H1 (cell line): ENCODE measurements at regions not wholly inside any gene's neighbourhood (a gene's known extent, or its start where the extent isn't known, plus 50 kb on each side); places are given as distances from the start of the nearest gene placed in this dataset.

Experiments used
- CTCF ChIA-PET: fragments of 300-600 bp; sonication (Branson Sonifier 250); formaldehyde crosslinking; loops from one replicate; lab custom pipeline; 2021; ENCODE audit not compliant: partially characterized antibody; lab: Charles Lee
- POLR2A ChIA-PET: fragments of 300-600 bp; sonication (Branson Sonifier 250); formaldehyde crosslinking; loops from one replicate; lab custom pipeline; 2021; ENCODE audit warnings: inconsistent platforms; ENCODE audit not compliant: partially characterized antibody; lab: Charles Lee
- DNase-seq, 2 experiments: peaks; one replicate each; pipeline versions ENCODE4 v3.0.0 to v3.0.0-alpha.2; 2010 to 2022; ENCODE audit warnings: low spot score in 2 of 2, low read depth in 1 of 2, mixed read lengths in 1 of 2
- FAIRE-seq: peaks from 2 replicates; lab custom pipeline; 2011; peaks lifted over from hg19 to GRCh38; lab: Jason Lieb, UNC
- H2AFZ ChIP-seq: 2 replicates; pipeline ENCODE4 v1.8.1; 2012; ENCODE audit warnings: low read length, inconsistent platforms
- H2AK5ac ChIP-seq: 2 replicates; pipeline ENCODE4 v1.6.1; 2013; ENCODE audit warnings: low read depth, low read length
- H2BK120ac ChIP-seq: replicated peaks from 2 replicates; pipeline ENCODE3; 2013; ENCODE audit warnings: low read depth, low read length, inconsistent platforms
- H2BK12ac ChIP-seq: 2 replicates; pipeline ENCODE4 v1.6.1; 2013; ENCODE audit warnings: low read depth, low read length
- H2BK15ac ChIP-seq: 2 replicates; pipeline ENCODE4 v1.6.1; 2013; ENCODE audit warnings: low read length
- H2BK20ac ChIP-seq: 2 replicates; pipeline ENCODE4 v1.6.1; 2013; ENCODE audit warnings: low read length
- H2BK5ac ChIP-seq: 2 replicates; pipeline ENCODE4 v1.6.1; 2013; ENCODE audit warnings: low read depth, low read length
- H3K14ac ChIP-seq: 2 replicates; pipeline ENCODE4 v1.6.1; 2013; ENCODE audit warnings: inconsistent platforms; ENCODE audit not compliant: insufficient read length
- H3K18ac ChIP-seq: 2 replicates; pipeline ENCODE4 v1.6.1; 2013; ENCODE audit warnings: low read length; ENCODE audit errors: extremely low read depth
- H3K23ac ChIP-seq: 2 replicates; pipeline ENCODE4 v1.6.1; 2013; ENCODE audit warnings: inconsistent platforms; ENCODE audit not compliant: insufficient read length
- H3K23me2 ChIP-seq: 2 replicates; pipeline ENCODE4 v1.6.1; 2013; ENCODE audit warnings: low read depth, low read length
- H3K27ac ChIP-seq: 2 replicates; pipeline ENCODE4 v1.6.1; 2011; ENCODE audit warnings: low read depth, low read length, inconsistent platforms
- H3K27me3 ChIP-seq, 4 experiments: replicated peaks in 1 of 4; 1 replicate in 1 of 4; 2 replicates in 3 of 4; pipeline versions ENCODE4 v1.6.1 to v1.8.1; 2011 to 2013; ENCODE audit warnings: low read length in 3 of 4, mild to moderate bottlenecking in 3 of 4, inconsistent platforms in 2 of 4, mixed read lengths in 2 of 4, moderate library complexity in 1 of 4; ENCODE audit not compliant: control insufficient read depth in 3 of 4, insufficient read depth in 3 of 4; ENCODE audit errors: extremely low read depth in 1 of 4
- H3K36me3 ChIP-seq, 4 experiments: 2 replicates each; pipeline versions ENCODE4 v1.6.1 to v1.8.1; 2011 to 2013; ENCODE audit warnings: mild to moderate bottlenecking in 4 of 4, low read length in 3 of 4, moderate library complexity in 2 of 4, control low read depth in 1 of 4, inconsistent platforms in 1 of 4; ENCODE audit not compliant: insufficient read depth in 4 of 4, control insufficient read depth in 2 of 4
- H3K4ac ChIP-seq: replicated peaks from 2 replicates; pipeline ENCODE3; 2013; ENCODE audit warnings: low read length, low read depth, mixed read lengths, inconsistent platforms; ENCODE audit not compliant: insufficient read length
- H3K4me1 ChIP-seq, 4 experiments: replicated peaks in 1 of 4; 1 replicate in 1 of 4; 2 replicates in 3 of 4; pipeline versions ENCODE4 v1.6.1 to v1.8.1; 2011 to 2013; ENCODE audit warnings: low read length in 3 of 4, inconsistent platforms in 2 of 4, mixed read lengths in 1 of 4; ENCODE audit not compliant: insufficient read depth in 4 of 4, control insufficient read depth in 3 of 4
- H3K4me2 ChIP-seq, 2 experiments: 2 replicates each; pipeline versions ENCODE4 v1.6.1 to v1.8.1; 2011 to 2013; ENCODE audit warnings: low read depth in 2 of 2, low read length in 2 of 2, control low read depth in 1 of 2, inconsistent platforms in 1 of 2, mild to moderate bottlenecking in 1 of 2; ENCODE audit not compliant: insufficient read depth in 1 of 2
- H3K4me3 ChIP-seq, 4 experiments: fragments of 200-600, 300-600 bp in 1 of 4; sonication (generic), shearing (Covaris generic), sonication (Bioruptor Twin) in 1 of 4; 2 replicates each; pipeline versions ENCODE4 v1.5.1 to v1.8.1; 2011 to 2016; ENCODE audit warnings: low read length in 4 of 4, low read depth in 3 of 4, control low read depth in 2 of 4, inconsistent platforms in 2 of 4, mild to moderate bottlenecking in 2 of 4, mixed read lengths in 1 of 4, moderate library complexity in 1 of 4; ENCODE audit not compliant: insufficient read depth in 2 of 4; ENCODE audit errors: extremely low read depth in 1 of 4
- H3K56ac ChIP-seq: replicated peaks from 2 replicates; pipeline ENCODE3; 2013; ENCODE audit warnings: low read depth, mild to moderate bottlenecking, mixed read lengths, low read length, inconsistent platforms; ENCODE audit not compliant: insufficient read length
- H3K79me1 ChIP-seq: 2 replicates; pipeline ENCODE4 v1.6.1; 2013; ENCODE audit warnings: low read depth, low read length, control low read depth
- H3K79me2 ChIP-seq, 2 experiments: 2 replicates each; pipeline versions ENCODE4 v1.6.1 to v1.8.1; 2012 to 2013; ENCODE audit warnings: low read length in 2 of 2, mild to moderate bottlenecking in 2 of 2, inconsistent platforms in 1 of 2; ENCODE audit not compliant: insufficient read depth in 2 of 2, control insufficient read depth in 1 of 2
- H3K9ac ChIP-seq, 4 experiments: replicated peaks in 1 of 4; 1 replicate in 1 of 4; 2 replicates in 3 of 4; pipeline versions ENCODE4 v1.6.1 to v1.8.1; 2011 to 2013; ENCODE audit warnings: low read depth in 3 of 4, low read length in 3 of 4, control low read depth in 2 of 4, mild to moderate bottlenecking in 2 of 4, moderate library complexity in 2 of 4, inconsistent platforms in 1 of 4; ENCODE audit errors: extremely low read depth in 1 of 4
- H3K9me3 ChIP-seq, 2 experiments: 2 replicates each; pipeline versions ENCODE4 v1.6.1 to v1.8.1; 2012 to 2013; ENCODE audit warnings: mild to moderate bottlenecking in 2 of 2, moderate library complexity in 2 of 2, control low read depth in 1 of 2, inconsistent platforms in 1 of 2, low read depth in 1 of 2, low read length in 1 of 2, mixed read lengths in 1 of 2; ENCODE audit not compliant: insufficient read depth in 2 of 2
- H4K20me1 ChIP-seq, 2 experiments: replicated peaks in 1 of 2; 2 replicates each; pipeline versions ENCODE3 to v1.8.1; 2011 to 2013; ENCODE audit warnings: inconsistent platforms in 2 of 2, low read length in 2 of 2, mild to moderate bottlenecking in 1 of 2; ENCODE audit not compliant: insufficient read depth in 2 of 2, control insufficient read depth in 1 of 2
- H4K5ac ChIP-seq: 2 replicates; pipeline ENCODE4 v1.6.1; 2013; ENCODE audit warnings: low read length, low read depth, mixed read lengths, inconsistent platforms; ENCODE audit not compliant: insufficient read length
- H4K8ac ChIP-seq: 2 replicates; pipeline ENCODE4 v1.8.0; 2013; ENCODE audit warnings: mild to moderate bottlenecking, moderate library complexity, low read length, inconsistent platforms; ENCODE audit not compliant: insufficient read depth; ENCODE audit errors: extremely low read depth
- H4K91ac ChIP-seq: replicated peaks from 2 replicates; pipeline ENCODE3; 2013; ENCODE audit warnings: low read length, mixed read lengths, inconsistent platforms; ENCODE audit not compliant: insufficient read length
- ASH2L ChIP-seq: fragments of 200-600, 300-600 bp; sonication (generic); IDR thresholded peaks from one replicate; pipeline ENCODE4 v1.7.1; 2017; ENCODE audit warnings: low read length
- CBX5 ChIP-seq: fragments of 300-800, 300-1000 bp; sonication (generic); IDR thresholded peaks from 2 replicates; pipeline ENCODE4 v1.7.1; 2016; ENCODE audit warnings: antibody characterized with exemption, low read length, low read depth
- CBX8 ChIP-seq: fragments of 300-800, 300-1000 bp; sonication (generic); IDR thresholded peaks from 2 replicates; pipeline ENCODE4 v1.7.1; 2016; ENCODE audit warnings: low read depth, low read length, borderline replicate concordance
- CHD2 ChIP-seq: IDR thresholded peaks from 2 replicates; pipeline ENCODE4 v1.6.1; 2012; ENCODE audit warnings: low read length, improper control_type of control experiment
- HDAC2 ChIP-seq, 2 experiments: fragments of 300-600 bp in 1 of 2; sonication (generic) in 1 of 2; IDR thresholded peaks; 2 replicates each; pipeline ENCODE4 v1.6.1; 2011 to 2012; ENCODE audit warnings: low read depth in 2 of 2, low read length in 2 of 2, mild to moderate bottlenecking in 2 of 2, moderate library complexity in 2 of 2, borderline replicate concordance in 1 of 2, inconsistent platforms in 1 of 2
- HDAC6 ChIP-seq: IDR thresholded peaks from one replicate; pipeline ENCODE4 v1.7.1; 2012; ENCODE audit warnings: low read depth, mild to moderate bottlenecking, inconsistent platforms, low read length, moderate library complexity
- KDM1A ChIP-seq: fragments of 200-600, 300-600 bp; sonication (generic); IDR thresholded peaks from 2 replicates; pipeline ENCODE4 v1.7.1; 2016; ENCODE audit warnings: mild to moderate bottlenecking, low read length, borderline replicate concordance
- KDM4A ChIP-seq: IDR thresholded peaks from one replicate; pipeline ENCODE4 v1.7.1; 2012; ENCODE audit warnings: low read depth, mild to moderate bottlenecking, moderate library complexity, low read length, inconsistent platforms; ENCODE audit not compliant: severe bottlenecking
- MAFK ChIP-seq: IDR thresholded peaks from 2 replicates; pipeline ENCODE4 v1.6.1; 2012; ENCODE audit warnings: low read depth, mild to moderate bottlenecking, improper control_type of control experiment, low read length
- POLR2AphosphoS5 ChIP-seq: IDR thresholded peaks from 2 replicates; pipeline ENCODE4 v1.6.1; 2011; ENCODE audit warnings: low read depth, low read length
- POU5F1 ChIP-seq: IDR thresholded peaks from 2 replicates; pipeline ENCODE4 v1.6.1; 2011; ENCODE audit warnings: low read depth, mild to moderate bottlenecking, low read length, moderate library complexity
- RBBP5 ChIP-seq: IDR thresholded peaks from 2 replicates; pipeline ENCODE4 v1.7.1; 2012; ENCODE audit warnings: low read depth, mild to moderate bottlenecking, inconsistent platforms, low read length, moderate library complexity, borderline replicate concordance
- RFX5 ChIP-seq: IDR thresholded peaks from 2 replicates; pipeline ENCODE4 v1.6.1; 2011; ENCODE audit warnings: low read depth, low read length, improper control_type of control experiment, borderline replicate concordance
- TCF12 ChIP-seq: IDR thresholded peaks from 2 replicates; pipeline ENCODE4 v1.6.1; 2011; ENCODE audit warnings: low read depth, mild to moderate bottlenecking, low read length
- ZNF274 ChIP-seq: IDR thresholded peaks from 2 replicates; pipeline ENCODE4 v1.7.0; 2012; ENCODE audit warnings: low read length, borderline replicate concordance; ENCODE audit errors: extremely low read depth
- WGBS, 2 experiments: shearing (Covaris generic) in 1 of 2; methylation state at CpG; one replicate each; pipeline versions ENCODE4 v1.1.6 to v1.1.7; 2013 to 2015; ENCODE audit warnings: low lambda C conversion rate in 2 of 2, mixed read lengths in 2 of 2, inconsistent platforms in 1 of 2, low coverage in 1 of 2, missing lambda C conversion rate in 1 of 2; ENCODE audit not compliant: insufficient replicate concordance in 2 of 2, insufficient coverage in 1 of 2, insufficient read length in 1 of 2; ENCODE audit errors: extremely low coverage in 1 of 2, missing lambda C conversion rate in 1 of 2; 5-methylcytosine and 5-hydroxymethylcytosine counted together

GRCh38 chr16:9484426-9484825 is 393.0 kb downstream of the HAPSTR1 start:
- Histone ChIP-seq H3K27ac (no peak overlapping the region), H3K9me3 (no peaks in the 10 kb centered on the region), H3K79me1 (no peaks in the 10 kb centered on the region), H2AK5ac (no peak overlapping the region), H2BK12ac (no peak overlapping the region), H3K4me1 (no peaks in the 10 kb centered on the region), H3K14ac (no peak overlapping the region), H3K56ac (no peak overlapping the region), H4K5ac (no peak overlapping the region), H3K36me3 (no peaks in the 10 kb centered on the region), H2AFZ (no peak overlapping the region), H3K9ac (no peak overlapping the region), H4K91ac (no peak overlapping the region), H3K79me2 (no peaks in the 10 kb centered on the region), H3K4ac (no peak overlapping the region), H4K8ac (no peak overlapping the region), H3K18ac (no peak overlapping the region), H4K20me1 (no peaks in the 10 kb centered on the region), H3K23ac (no peak overlapping the region), H2BK5ac (no peak overlapping the region), H2BK120ac (no peak overlapping the region), H3K23me2 (peaks cover 3% of the 10 kb centered on the region; the same call in 1 of the 2 replicates), H2BK15ac (no peak overlapping the region), H3K4me3 (no peak overlapping the region), H2BK20ac (no peak overlapping the region), H3K27me3 (no peaks in the 10 kb centered on the region), H3K4me2 (no peak overlapping the region)
- ChIA-PET CTCF (interaction anchor here (0.9 kb wide), 1 partner anchor 31 kb away, joined by 3 read pairs; no protein-coding TSS in a partner anchor), POLR2A (interaction anchor here (0.5 to 0.6 kb wide), 2 partner anchors 9 to 347 kb away, joined by 3 to 4 read pairs; no protein-coding TSS in a partner anchor)
- DNase-seq (no peak), FAIRE-seq (no peak)
- TF ChIP-seq POLR2AphosphoS5 (no peak), RBBP5 (no peak), POU5F1 (no peak), ZNF274 (no peak), CHD2 (no peak), MAFK (no peak), TCF12 (no peak), KDM1A (no peak), HDAC6 (no peak), CBX8 (no peak), CBX5 (no peak), KDM4A (no peak), ASH2L (no peak), HDAC2 (IDR thresholded peaks at IDR 0.05; ENCODE audit: borderline replicate concordance in 1 of 2, low read depth in 2 of 2, low read length in 2 of 2) (no peak), RFX5 (no peak)
- WGBS, 2 experiments: 88% methylated on average over 3 of the region's 3 CpGs; no CpG with 5 or more reads in 1 of the 2 experiments
